HG03175 (cell line): ENCODE measurements at regions not wholly inside any gene's neighbourhood (a gene's known extent, or its start where the extent isn't known, plus 50 kb on each side); places are given as distances from the start of the nearest gene placed in this dataset.
"Not testable (repeated sequence)": the region's sequence is repeated elsewhere in the genome, so short reads cannot be mapped to it uniquely, and the experiment has no call there.

Source experiments
- ATAC-seq: cut with Tn5 transposase; IDR thresholded peaks from one replicate; pipeline ENCODE4 v1.9.1; 2021; ENCODE audit warnings: mild to moderate bottlenecking, moderate library complexity; ENCODE audit not compliant: unreplicated experiment

DNA sequence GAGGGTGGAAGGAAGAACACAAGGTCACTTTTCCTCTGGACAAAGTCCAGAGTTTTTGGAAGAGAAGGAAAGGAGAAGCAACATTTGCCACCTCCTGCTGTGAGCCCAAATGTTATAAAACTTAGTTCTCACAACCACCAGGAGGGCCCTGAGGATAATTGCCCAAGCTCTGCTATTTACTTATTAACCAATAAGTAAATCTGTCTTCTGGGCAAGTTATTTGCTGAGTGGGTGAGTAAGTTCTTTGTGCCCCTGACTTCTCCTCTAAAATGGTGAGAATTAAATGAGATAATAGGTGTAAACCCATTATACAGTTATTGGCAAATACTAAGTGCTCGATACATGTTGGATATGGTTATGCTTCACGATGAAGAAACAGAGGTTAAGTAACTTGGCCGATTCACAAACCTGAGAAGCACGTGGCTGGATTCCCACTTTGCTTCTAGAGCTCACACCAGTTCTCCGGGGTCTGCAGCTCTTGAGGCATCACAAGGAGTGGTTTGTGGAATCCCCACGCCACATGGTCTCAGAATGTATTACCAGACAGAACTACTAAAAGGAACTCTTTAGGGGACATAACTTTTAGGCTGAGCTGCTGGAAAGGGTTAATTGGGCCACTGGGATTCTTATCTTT is 164.1 kb downstream of the MYCN start:
- no peak for ATAC-seq

DNA sequence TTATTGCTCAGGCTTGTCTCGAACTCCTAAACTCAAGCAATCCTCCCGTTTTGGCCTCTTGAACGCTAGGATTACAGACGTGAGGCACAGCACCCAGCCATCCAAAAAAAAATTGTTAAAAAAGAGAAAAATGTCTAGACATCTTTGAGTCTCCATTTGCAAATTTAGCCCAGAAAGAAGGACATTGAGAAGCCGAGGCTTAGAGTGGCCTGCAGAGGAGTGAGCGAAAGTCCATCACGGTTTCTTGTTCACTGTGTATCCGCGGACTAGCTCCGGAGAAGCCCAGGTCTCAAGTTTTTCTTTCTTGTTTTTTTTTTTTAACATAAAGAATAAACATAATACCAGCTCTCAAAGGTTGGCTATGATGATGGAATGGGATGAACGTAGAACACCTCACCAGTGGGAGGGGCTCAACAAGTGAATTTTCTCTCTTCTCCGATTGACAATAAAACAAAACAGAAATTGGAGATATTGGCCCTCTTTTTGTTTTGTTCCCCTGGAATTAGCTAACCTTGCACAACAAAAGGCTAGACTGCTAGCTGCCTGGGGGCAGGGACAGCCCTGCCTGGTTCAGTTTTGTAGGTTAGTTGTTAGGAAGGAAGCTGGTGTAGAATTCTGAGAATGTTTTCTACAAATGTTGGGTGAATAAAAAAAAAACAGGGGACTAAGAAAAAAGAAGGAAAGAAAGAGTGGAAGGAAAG is 163.4 kb downstream of the MYCN start:
- no peak for ATAC-seq

DNA sequence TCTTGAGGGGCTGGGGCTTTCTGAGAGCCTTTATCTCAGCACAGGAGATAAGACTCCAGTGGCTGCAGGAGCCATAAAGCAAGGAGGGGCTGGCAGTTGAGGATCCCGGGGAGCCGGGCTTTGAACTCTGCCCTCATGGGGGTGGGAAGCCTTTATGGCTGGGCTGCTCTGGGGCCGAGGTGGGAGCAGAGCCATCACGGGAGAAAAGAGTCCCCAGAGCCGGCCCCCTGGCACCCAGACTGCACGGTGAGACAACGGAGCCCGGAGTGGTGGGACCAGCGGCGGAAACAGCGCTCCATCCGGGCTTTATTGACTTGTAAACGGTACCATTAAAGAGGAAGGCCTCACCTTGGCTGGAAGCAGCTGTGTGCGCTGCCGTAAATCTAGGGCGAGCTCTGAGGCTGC is 162.6 kb downstream of the MYCN start:
- ATAC-seq = no peak

DNA sequence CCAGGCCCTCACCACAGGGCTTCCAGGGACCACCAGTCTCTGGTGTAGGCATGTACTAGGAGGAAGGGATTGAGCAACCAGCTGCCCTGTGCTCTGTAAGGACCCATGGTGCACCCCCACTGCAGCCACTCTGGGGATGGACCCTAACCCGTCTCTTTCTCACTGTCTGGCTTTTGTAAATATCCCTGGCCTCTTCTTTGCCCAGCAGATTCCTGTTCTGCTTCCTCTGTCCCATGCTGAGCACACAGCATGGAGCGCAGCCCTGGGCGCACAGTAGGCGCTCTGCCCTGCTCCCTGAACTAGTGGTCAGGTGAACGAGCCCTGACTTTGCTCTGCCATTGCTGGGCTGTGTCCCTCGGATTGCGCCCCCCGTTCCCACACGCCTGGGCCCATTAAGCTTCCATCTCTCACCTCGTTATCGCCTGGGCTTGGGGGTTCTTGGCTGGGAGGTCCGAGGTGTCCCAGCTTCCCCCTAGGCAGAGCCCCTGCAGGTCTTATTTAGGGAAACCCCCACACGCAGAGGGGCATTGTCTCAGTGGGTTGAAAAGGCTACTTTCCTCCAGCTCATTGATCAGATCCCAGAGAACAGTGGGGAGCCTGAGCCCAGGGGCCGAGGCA is 162.1 kb downstream of the MYCN start:
- no peak for ATAC-seq

DNA sequence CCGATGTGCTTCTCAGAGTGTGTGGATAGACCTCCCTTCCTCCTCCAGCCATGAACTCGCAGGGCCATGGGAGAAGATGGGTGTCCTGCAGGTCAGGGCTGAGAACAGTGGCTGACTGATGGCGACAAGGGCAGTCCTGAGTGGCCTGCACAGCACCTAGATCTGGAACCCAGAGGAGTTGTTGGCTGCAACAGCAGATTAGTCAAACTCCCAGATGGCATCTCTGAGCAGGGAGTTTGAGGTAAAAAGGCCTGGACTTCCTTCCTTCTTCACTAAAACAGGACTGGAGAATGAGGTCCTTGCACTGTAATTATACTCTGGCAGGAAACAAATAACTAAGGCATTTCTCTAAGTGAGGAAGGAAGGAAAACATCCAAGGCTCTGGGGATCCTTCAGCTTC is 160.8 kb downstream of the MYCN start:
- no peak for ATAC-seq

DNA sequence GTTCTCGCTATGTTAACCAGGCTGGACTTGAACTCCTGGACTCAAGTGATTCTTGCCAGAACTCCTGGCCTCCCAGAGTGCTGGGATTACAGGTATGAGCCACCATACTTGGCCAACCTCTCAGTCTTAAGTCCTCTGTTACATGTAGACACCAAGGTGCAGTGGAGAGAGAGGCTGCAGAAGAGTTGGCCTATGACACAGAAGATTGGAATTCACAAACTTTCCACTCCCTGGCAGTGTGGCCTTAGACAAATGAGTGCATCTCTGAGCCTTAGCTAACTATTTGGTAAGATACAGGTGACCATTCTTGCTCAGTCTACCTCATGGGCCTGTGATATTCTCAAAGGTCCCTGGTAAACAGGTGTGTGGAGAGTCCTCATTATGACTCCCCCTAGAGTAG is 159.7 kb downstream of the MYCN start:
- no peak for ATAC-seq

DNA sequence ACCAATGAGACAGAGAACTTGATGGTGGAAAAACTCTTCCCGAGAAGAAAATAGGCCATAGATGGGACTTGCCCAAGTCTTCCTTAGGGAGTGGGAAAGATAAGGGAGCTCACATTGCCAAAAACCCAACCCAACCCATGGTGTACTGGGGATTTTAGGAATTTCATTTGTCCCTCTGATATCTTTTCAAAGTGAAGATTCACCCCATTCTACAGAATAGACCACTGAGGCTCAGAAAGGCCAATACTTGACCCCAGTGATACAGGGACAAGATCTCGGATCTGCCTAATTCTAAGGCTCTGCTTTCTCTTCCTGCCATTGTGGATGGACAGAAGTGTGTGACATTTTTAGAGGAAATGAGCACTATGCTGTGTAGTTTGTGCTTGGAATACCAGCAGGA is 159.0 kb downstream of the MYCN start:
- no peak for ATAC-seq

DNA sequence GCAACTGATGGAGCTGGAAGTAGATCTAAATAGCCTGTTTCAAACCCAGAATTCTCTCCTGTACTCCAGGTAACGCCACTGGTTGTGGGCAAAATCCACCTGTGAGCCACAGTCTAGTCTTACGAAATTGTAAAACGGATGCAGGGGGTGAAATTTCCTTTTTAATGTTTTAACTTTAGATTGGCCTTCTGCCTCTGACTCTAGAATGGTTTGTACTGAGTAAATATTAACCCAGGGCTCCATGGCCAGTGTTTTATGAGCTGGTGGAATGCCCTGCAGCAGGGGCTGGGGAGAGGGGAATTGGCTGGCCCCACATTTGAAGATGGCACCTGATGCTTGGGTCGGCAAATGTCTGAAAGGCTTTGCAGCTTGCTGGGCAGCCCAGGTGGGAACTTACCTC is 156.6 kb downstream of the MYCN start:
- no peak for ATAC-seq

DNA sequence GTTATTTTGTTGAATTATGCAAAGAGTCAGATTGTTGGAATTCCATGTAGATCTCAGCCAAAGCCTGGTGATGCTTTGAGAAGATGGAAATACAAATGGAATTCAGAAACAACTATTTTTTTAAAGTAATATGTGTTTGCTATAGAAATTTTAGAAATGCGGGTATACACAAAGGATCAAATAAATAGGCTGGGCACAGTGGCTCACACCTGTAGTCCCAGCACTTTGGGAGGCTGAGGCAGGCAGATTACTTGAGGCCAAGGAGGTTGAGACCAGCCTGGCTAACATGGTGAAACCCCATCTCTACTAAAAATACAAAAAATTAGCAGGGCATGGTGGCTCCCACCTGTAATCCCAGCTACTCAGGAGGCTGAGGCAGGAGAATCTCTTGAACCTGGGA is 155.1 kb downstream of the MYCN start:
- not testable (repeated sequence) for ATAC-seq

DNA sequence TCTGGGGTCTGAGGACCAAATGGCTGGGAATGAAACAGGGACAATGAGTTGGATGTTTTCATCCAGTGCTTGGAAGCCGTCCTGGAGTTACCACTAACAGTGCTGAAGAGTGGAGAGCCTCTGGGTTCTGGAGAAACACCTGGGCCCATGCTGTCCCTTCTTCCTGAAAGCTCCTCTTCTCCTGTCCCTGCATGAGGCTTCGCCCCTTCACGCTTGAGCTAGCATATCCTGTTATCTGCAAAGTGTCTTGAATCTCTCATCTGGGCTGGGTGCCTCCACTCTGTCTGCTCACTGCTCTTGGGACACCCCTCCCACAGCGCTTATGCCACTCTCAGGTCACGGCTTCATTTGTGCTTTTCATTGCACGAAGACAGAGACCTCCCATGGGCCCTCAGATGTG is 154.5 kb downstream of the MYCN start:
- ATAC-seq = no peak

DNA sequence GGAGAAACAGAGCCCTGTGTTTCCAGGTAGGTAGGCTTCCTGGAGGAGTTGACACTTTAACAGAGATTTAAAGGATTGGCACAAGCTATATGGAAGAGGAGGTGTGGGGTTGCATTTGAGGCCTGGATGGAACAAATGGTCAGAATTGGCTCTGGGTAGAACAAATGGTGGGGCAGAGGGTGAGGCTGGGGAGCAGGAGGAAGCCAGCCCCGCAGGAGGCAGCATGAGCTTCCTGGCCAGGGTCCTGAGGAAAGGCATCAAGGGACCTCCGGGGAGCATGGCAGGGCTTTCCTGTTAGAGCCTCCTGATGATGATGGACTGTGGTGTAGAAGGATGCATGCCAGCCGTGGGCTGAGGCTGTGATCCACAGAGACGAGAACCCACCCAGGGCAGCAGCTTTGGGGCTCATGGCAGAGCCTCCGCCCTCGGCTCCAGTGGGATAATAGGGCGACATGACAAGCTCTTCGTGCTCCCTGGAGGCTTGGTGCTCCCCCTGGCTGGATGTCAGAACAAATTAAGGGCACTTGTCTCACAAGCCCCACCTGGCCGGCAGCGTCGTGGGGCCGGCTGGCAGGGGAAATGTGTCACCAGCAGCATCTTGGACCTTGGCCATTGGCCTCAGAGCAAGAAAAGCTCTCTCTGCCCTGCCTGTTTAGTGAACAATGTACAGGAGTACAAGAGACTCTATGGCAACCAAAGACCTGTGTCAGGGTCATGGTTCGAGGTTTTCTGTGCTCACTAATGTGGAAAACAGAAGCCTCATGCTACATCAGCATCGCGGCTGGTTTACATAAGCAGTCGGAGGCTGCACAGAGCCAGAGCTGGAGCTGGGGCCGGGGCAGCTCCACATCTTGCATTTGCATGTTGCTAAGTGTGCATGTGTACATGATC is 153.5 kb downstream of the MYCN start:
- ATAC-seq = no peak

DNA sequence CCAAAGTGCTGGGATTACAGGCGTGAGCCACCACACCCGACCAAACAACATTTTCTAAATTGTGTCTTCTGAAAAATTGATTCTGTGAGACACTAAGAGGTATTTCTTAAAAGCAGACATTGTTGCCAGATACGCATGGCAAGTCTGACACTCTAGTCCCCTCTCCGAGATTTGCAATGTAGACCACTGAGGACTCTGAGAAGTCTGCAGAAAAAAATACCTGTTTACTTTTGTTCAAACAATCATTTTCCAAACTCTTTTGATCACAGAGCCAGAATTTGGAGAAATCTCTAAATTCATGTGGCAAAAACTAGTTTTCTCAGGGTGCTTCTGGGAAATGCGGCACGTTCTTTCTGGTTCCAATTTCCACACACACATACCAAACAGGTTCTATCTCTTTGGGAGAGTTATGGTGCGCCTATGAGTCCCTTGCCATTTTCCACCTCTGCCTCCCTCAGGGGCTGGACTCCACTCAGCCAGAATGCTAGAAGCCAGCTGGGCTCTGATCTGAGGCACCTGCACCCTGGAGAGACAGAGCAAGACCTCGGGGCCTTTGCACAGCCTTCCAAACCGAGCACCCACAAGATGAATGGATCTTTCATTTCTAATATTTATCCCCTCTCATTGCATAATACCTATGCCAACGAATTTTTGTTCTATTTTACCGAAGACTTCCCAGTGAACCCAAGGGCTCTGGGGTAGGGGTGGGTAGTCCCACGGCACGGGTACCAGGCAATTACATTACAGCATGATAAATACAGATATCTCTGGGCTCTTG is 152.7 kb downstream of the MYCN start:
- no peak for ATAC-seq

DNA sequence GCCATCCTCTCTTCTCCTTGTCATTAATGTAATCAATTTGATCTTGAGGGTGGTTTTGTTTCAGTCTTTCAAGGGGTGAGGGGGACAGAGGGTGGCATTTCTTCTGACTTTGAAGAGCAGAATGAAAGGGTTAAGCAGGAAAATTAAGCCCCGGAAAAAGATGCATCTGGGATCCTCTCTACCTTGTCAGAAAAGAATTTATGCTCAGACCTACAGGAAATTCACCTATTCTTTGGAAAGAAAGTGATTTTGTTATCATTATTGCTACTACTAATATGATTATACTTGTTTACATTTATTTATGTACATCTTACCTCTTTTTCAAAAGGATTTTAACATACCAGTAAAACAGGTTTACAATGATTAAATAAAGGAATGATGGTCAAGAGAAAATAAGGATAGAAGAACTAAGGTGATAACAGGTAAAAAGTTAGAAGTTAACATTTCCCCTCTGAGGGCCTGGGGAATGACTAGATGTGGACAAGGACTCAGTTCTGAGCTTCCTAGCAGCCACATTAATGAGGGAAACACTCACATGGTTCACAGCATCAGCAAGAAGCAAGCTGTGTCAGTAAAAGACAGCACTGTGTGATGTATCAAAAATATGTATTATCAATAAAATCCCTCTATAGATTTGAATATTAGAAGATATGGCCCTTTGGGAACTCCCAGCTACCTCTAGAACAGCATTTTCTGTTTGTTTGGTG is 151.4 kb downstream of the MYCN start:
- no peak for ATAC-seq

DNA sequence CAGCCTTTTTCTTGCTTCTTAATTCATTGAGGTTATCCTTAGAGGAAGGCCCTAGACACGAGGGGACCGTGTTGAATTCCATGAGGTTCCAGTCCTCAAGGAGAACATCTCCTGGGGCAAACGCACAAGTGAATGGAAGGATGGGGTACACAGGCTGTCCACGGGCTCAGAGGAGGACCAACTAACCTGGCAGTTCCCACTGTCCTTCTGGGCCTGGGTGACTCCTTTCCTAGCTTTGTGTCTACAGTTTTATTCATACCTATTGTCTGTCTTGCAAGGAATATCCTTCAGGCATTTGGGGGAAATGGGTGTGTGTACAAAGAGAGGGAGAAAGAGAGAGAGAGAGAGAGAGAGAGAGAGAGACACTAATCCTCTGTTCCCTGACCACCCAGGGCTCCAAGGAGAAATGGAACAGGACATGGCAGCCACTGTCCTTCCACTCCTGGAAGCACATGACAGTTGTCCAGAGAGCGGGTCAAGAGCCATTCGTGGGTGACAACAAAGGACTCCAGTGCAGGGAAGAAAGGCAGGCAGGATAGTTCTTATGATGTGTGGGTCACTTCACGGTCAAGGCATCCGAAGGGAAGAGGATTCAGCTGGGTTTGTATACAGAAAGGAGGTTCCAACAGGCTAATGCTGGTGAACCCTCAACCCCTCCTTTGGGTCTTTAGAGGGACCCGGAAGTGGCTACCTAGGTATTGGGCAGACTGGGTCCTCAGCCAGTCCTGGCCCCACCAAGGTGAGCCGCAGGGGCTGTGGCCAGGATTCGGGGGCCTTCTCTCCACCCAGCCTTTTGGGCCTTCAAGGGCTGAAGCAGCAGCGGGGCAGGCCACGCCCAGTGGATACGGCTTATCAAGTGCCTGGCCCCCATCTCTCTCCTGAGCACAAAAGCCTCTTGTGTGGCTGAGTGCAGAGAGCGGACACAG is 150.6 kb downstream of the MYCN start:
- ATAC-seq = no peak

DNA sequence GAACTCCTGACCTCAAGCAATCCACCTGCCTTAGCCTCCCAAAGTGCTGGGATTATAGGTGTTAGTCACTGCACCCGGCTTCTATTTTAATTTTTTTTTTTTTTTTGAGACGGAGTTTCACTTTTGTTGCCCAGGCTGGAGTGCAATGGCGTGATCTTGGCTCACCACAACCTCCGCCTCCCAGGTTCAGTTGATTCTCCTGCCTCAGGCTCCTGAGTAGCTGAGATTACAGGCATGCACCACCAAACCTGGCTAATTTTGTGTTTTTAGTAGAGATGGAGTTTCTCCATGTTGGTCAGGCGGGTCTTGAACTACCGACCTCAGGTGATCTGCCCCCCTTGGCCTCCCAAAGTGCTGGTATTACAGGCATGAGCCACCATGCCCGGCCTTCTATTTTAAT is 149.1 kb downstream of the MYCN start:
- not testable (repeated sequence) for ATAC-seq

DNA sequence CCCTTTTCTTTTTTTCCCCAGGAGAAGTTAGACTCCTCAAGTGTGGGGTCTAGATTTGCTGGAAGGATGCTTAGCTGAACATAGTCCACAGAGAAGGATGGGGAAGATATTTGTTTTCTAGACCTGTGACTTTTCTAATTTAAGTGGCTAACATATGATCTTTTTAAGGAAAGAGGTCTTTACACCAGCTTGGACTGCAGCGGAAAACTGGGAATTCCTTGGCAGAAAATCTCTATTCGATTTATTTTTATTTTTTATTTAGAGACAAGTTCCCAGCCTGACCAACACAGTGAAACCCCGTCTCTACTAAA is 148.4 kb downstream of the MYCN start:
- no peak for ATAC-seq

DNA sequence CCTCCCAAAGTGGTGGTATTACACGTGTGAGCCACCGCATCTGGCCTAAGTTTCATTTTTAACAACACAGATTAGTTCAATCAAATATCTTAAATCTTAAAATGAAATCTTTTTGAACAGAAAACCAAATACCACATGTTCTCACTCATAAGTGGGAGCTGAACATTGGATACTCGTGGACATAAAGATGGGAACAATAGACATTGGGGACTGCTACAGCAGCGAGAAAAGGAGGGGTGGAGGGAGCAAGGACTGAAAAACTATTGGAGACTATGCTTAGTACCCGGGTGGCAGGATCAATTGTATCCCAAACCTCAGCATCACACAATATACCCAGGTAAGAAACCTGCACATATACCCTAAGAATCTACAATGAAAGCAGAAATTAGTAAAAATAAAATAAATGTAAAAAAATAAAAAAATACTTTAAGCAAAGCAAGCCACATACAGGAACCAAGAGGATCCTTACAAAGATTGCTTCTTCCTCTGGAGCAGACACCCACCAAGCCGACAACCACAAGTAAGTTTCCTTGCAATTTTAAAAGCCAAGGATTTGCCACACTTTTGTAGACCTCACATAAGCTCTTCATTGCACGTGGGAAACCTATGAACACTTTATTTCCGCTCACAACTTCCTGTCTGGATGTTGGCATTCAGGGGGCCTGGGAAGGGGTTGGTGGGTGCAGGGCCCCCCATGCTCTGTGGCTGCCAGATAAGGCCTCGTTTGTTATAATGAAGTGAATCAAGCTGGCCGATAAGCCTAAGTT is 147.9 kb downstream of the MYCN start:
- no peak for ATAC-seq

DNA sequence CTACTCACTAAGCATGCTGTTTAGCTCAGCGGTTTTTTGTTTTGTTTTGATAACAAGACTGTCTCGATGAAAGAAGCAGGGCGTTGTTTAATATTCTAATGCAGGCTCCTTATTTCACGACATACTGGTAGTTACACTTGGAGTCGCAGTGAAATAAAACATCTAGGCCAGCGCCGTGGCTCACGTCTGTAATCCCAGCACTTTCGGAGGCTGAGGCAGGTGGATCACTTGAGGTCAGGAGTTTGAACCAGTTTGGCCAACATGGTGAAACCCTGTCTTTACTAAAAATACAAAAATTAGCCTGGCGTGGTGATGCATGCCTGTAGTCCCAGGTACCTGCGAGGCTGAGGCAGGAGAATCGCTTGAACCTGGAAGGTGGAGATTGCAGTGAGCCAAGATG is 145.8 kb downstream of the MYCN start:
- ATAC-seq = not testable (repeated sequence)
